Fibroblast of lung (primary cell): ENCODE measurements at regions not wholly inside any gene's neighbourhood (a gene's known extent, or its start where the extent isn't known, plus 50 kb on each side); places are given as distances from the start of the nearest gene placed in this dataset.

Source experiments
- DNase-seq, 2 donors: peaks; one replicate each; pipeline versions ENCODE4 v3.0.0 to v3.0.0-alpha.2; 2010; ENCODE audit warnings: low read depth in 2 of 2
- H2AFZ ChIP-seq: 2 replicates; pipeline ENCODE4 v1.5.1; 2012; ENCODE audit warnings: low read length, control low read depth, inconsistent platforms
- H3K27ac ChIP-seq: 2 replicates; pipeline ENCODE4 v1.5.1; 2011; ENCODE audit warnings: low read length, control low read depth; ENCODE audit not compliant: insufficient read depth
- H3K27me3 ChIP-seq: 2 replicates; pipeline ENCODE4 v1.5.1; 2011; ENCODE audit warnings: mild to moderate bottlenecking, low read length; ENCODE audit not compliant: control insufficient read depth, insufficient read depth
- H3K36me3 ChIP-seq: 2 replicates; pipeline ENCODE4 v1.5.1; 2011; ENCODE audit warnings: low read length; ENCODE audit not compliant: control insufficient read depth, insufficient read depth
- H3K4me1 ChIP-seq: 2 replicates; pipeline ENCODE4 v1.5.1; 2011; ENCODE audit warnings: low read length; ENCODE audit not compliant: control insufficient read depth, insufficient read depth; ENCODE audit errors: extremely low read depth
- H3K4me2 ChIP-seq: 2 replicates; pipeline ENCODE4 v1.5.1; 2011; ENCODE audit warnings: low read length, control low read depth; ENCODE audit not compliant: insufficient read depth; ENCODE audit errors: extremely low read depth
- H3K4me3 ChIP-seq, 4 experiments: fragments of 200-600 bp in 1 of 4; sonication (generic) in 1 of 4; replicated peaks in 1 of 4; 2 replicates each; pipeline ENCODE4 v1.5.1; 2011 to 2016; ENCODE audit warnings: low read length in 4 of 4, low read depth in 3 of 4, mild to moderate bottlenecking in 3 of 4, control low read depth in 2 of 4, inconsistent platforms in 1 of 4, mixed read lengths in 1 of 4; ENCODE audit not compliant: insufficient read depth in 1 of 4; ENCODE audit errors: control extremely low read depth in 1 of 4
- H3K79me2 ChIP-seq: 2 replicates; pipeline ENCODE4 v1.5.1; 2012; ENCODE audit warnings: mild to moderate bottlenecking, low read length, inconsistent platforms; ENCODE audit not compliant: control insufficient read depth, insufficient read depth
- H3K9ac ChIP-seq: 2 replicates; pipeline ENCODE4 v1.5.1; 2011; ENCODE audit warnings: mild to moderate bottlenecking, low read length, control low read depth; ENCODE audit not compliant: insufficient read depth
- H3K9me3 ChIP-seq: 2 replicates; pipeline ENCODE4 v1.5.1; 2012; ENCODE audit warnings: low read depth, low read length; ENCODE audit not compliant: control insufficient read depth, insufficient read depth
- H4K20me1 ChIP-seq: 2 replicates; pipeline ENCODE4 v1.5.1; 2011; ENCODE audit warnings: low read length; ENCODE audit not compliant: control insufficient read depth, insufficient read depth; ENCODE audit errors: extremely low read depth
- EZH2 ChIP-seq: IDR thresholded peaks from 2 replicates; pipeline ENCODE4 v1.5.1; 2012; ENCODE audit warnings: low read length, control low read depth, mild to moderate bottlenecking; ENCODE audit errors: missing control alignments
- TF ChIP-seq, protein P1 (sequence below), 2 donors: IDR thresholded peaks in 1 of 2; conservative IDR thresholded peaks in 1 of 2; 1 replicate in 1 of 2; 2 replicates in 1 of 2; pipeline ENCODE4 v1.5.1; 2011 to 2012; ENCODE audit warnings: low read length in 2 of 2, control low read depth in 1 of 2, inconsistent platforms in 1 of 2, low read depth in 1 of 2, mild to moderate bottlenecking in 1 of 2

DNA sequence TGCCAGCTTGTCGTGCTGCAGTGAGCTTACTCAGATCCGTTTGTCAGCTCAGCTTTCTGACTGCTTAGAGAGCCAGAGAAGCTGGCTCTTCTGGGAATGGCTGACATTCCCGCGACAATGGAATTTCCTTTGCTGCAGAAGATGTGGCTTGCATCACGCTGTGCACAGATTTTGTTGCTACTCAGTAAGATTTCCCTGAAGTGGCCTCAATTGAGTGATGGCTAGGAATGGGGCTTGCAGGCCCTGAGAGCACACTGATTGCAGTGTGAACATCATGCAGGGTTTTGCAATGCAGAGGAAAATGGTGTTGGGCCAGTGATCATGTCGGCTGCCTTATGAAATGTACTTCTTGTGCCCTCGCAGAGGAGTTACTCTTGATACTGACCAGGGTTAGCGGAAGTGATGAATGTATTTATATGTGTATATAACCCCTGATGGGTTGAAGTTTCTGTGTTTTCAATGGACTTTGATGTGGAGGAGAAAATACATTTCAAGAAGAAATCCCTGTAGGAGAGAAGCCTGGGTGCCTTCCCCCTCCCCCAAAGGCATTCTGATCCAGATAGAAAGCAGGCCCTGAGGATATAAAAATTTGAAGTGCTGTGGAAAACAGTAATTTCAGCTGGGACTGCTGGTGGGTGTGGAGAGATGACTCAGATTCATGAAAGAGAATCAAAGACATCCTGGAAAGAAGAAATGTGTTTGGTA is 102.5 kb upstream of the PDZRN3 start:
- Histone ChIP-seq H4K20me1 (no peaks in the 10 kb centered on the region), H3K27me3 (no peaks in the 10 kb centered on the region), H2AFZ (peak overlapping the region; percentile 0), H3K4me2 (peak overlapping the region; percentile 17), H3K36me3 (no peaks in the 10 kb centered on the region), H3K9ac (no peak overlapping the region), H3K4me1 (peaks cover 11% of the 10 kb centered on the region), H3K27ac (peak overlapping the region; percentile 57), H3K79me2 (no peaks in the 10 kb centered on the region), H3K4me3 (no peak overlapping the region), H3K9me3 (no peaks in the 10 kb centered on the region)
- DNase-seq = peak; percentile 80 to 95
- TF ChIP-seq, protein P1, sequence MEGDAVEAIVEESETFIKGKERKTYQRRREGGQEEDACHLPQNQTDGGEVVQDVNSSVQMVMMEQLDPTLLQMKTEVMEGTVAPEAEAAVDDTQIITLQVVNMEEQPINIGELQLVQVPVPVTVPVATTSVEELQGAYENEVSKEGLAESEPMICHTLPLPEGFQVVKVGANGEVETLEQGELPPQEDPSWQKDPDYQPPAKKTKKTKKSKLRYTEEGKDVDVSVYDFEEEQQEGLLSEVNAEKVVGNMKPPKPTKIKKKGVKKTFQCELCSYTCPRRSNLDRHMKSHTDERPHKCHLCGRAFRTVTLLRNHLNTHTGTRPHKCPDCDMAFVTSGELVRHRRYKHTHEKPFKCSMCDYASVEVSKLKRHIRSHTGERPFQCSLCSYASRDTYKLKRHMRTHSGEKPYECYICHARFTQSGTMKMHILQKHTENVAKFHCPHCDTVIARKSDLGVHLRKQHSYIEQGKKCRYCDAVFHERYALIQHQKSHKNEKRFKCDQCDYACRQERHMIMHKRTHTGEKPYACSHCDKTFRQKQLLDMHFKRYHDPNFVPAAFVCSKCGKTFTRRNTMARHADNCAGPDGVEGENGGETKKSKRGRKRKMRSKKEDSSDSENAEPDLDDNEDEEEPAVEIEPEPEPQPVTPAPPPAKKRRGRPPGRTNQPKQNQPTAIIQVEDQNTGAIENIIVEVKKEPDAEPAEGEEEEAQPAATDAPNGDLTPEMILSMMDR (conservative IDR thresholded peaks at IDR 0.05 in 1 of 2, IDR thresholded peaks at IDR 0.05 in 1 of 2; ENCODE audit: low read depth in 1 of 2, low read length in 2 of 2) = no peak
- TF ChIP-seq EZH2 = no peak

DNA sequence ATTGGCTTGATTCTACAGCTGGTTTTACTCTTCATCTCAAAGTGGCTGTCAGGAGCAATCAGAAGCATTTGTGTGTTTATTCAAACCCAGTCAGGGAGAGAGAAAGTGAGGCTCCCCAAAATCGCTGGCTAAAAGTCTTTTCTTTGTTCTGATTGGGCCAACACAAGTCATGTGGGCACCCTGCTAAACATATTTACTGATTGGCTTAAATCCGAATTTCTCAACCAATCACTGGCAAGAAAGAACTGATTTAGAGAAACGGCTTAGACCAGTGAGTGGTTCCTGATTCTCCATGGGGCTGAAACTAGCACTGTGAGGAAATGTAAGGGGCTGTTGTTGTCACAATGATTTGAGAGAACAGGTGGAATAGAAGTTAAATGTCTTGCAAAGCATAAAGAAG is 98.9 kb upstream of the PDZRN3 start:
- H3K27ac ChIP-seq = no peak overlapping the region
- no peak overlapping the region for H2AFZ ChIP-seq
- no peak overlapping the region for H3K4me3 ChIP-seq
- peaks cover 6% of the 10 kb centered on the region for H3K4me1 ChIP-seq
- no peak overlapping the region for H3K9ac ChIP-seq
- no peaks in the 10 kb centered on the region for H4K20me1 ChIP-seq
- TF ChIP-seq EZH2 = no peak
- TF ChIP-seq, protein P1 (conservative IDR thresholded peaks at IDR 0.05 in 1 of 2, IDR thresholded peaks at IDR 0.05 in 1 of 2; ENCODE audit: low read depth in 1 of 2, low read length in 2 of 2) = no peak
- H3K36me3 ChIP-seq = no peaks in the 10 kb centered on the region
- no peaks in the 10 kb centered on the region for H3K27me3 ChIP-seq
- H3K4me2 ChIP-seq = no peak overlapping the region
- H3K79me2 ChIP-seq = no peaks in the 10 kb centered on the region
- no peak for DNase-seq
- H3K9me3 ChIP-seq = no peaks in the 10 kb centered on the region

DNA sequence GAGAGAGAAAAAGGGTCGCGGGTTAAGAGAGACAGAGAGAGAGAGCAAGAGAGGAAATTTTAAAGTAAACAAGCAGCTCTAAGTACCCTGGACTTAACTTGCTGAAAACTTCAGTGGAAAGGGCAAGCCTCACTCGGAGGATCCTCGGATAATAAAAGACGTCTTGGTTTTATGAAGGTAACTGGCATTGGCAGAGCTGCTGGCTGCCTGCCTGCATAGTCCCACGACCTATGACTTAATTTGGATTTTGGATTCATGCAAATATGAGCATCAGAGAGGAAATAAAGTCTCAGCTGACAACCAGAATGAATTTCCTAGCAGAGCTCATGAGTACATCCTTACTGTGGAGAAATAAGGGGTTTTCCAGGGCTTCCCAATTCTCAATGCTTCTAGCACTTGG is 95.1 kb upstream of the PDZRN3 start:
- Histone ChIP-seq H2AFZ (peak overlapping the region; percentile 62), H3K9me3 (no peaks in the 10 kb centered on the region), H3K27me3 (no peaks in the 10 kb centered on the region), H3K27ac (peak overlapping the region; percentile 50), H3K79me2 (no peaks in the 10 kb centered on the region), H3K9ac (peak overlapping the region; percentile 10), H3K4me3 (peak overlapping the region in 3 of 4 experiments; percentile 24 to 39 (median 37)), H3K4me1 (no peaks in the 10 kb centered on the region), H3K4me2 (peak overlapping the region; percentile 92), H4K20me1 (no peaks in the 10 kb centered on the region), H3K36me3 (no peaks in the 10 kb centered on the region)
- TF ChIP-seq, protein P1 (conservative IDR thresholded peaks at IDR 0.05 in 1 of 2, IDR thresholded peaks at IDR 0.05 in 1 of 2; ENCODE audit: low read depth in 1 of 2, low read length in 2 of 2) = no peak
- TF ChIP-seq EZH2 = no peak
- DNase-seq = peak; percentile 27 to 58
